Fibroblast of peridontal ligament (primary cell): ENCODE measurements at regions not wholly inside any gene's neighbourhood (a gene's known extent, or its start where the extent isn't known, plus 50 kb on each side); places are given as distances from the start of the nearest gene placed in this dataset.
A peak's percentile ranks its signal among the peaks of the same experiment; 100 is the strongest.

Experiments used
- DNase-seq: peaks from one replicate; pipeline ENCODE4 v3.0.0-alpha.2; 2010; ENCODE audit errors: extremely low read depth

- no peak for DNase-seq
These were observed 108.1 kb downstream of the DHX15 start for GRCh38 chr4:24476282-24476681.

DNA sequence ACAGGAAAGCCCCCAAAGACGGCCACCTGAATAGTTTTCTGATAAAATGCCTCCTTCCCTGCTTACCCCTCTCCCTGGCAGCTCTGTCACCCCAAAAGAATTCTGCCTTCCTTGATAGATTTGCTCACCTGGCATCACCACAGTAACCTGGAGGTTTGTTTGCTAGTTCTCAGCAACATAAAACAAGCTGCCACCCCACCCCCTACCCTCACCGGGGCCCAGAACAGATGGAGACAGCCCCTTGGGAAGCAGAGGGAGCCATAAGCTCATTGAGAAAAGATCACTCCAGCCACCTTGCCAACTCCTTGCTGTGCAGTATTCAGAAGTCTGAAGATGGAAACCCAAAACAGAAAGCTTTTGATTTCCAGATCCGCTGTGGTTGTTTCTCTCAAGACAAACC is 108.6 kb downstream of the DHX15 start:
- DNase-seq: no peak

DNA sequence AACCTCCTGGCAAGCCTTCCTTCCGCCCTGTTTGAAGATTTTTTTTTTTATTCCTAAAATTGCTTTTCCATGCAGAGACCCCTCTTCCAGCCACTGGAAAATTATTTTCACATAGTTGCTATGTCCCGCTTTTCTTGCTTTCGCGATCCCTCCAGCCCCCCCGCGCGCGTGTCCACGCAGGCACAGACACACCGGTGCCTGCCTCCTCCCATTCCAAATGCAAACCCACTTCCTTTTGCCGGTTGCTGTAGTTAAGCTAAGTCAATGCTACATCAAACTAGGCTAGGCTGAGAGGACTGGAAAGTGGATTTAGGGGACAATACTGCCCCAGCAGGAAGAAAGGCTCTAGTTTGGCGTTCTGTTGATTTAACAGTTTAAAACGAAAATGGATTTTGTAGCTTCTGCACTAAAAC is 111.0 kb downstream of the DHX15 start:
- peak; percentile 52 for DNase-seq

DNA sequence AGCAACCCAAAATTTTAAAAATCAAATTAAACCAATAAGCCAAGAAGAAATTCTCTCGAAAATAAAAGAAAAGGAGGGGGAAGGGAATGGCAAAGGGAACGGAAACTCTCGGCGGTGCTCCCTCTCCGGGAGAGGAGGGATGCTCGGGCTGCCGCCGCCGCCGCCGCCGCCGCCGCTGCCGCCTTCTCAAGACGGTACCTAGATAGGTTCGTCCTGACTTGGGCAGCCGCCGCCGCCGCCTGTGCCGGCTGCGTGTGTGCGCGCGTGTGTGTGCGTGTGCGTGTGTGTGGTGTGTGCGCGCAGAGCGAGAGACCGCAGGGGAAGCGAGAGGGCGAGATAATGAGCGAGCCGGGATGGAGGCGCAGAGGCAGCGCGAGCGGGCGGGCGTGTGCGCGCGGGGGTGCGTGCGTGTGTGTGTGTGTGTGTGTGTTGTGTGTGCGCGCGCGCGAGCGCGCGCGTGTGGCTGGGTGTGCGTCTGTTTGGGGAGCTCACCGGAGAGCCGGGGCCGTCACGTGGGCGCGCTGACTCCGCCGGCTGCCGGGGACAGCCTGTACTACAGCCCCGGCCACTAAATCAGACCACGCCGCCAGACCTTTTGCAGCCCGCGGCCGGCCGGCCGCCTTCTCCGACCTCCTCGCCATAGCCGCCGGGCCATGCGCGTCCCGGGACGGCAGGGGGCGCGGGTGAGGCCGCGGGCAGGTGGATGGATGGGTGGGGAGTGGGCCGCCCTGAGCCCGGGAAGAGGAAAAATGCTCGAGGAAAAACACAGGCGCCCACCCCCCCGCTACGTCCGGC is 111.6 kb downstream of the DHX15 start:
- DNase-seq: peak; percentile 60

DNA sequence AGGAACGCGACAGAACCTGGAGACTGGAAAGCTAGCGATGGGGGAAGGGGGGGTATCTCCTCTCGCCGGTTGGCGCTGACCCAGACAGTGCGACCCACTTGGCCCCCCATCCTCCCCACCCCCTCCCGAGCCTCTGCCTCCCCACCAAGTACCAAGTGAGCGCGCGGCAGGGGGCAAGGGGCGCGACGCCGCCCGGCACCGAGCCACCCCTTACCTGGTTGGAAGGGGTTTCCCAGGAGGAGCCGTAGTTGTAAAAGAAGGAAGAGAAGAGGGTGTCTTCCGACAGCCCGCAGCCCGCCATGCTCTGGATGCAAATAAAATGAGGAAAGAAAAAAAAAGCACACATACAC is 112.2 kb downstream of the DHX15 start:
- no peak for DNase-seq

- DNase-seq: no peak
These were observed 112.7 kb downstream of the DHX15 start for GRCh38 chr4:24471486-24472160.

DNA sequence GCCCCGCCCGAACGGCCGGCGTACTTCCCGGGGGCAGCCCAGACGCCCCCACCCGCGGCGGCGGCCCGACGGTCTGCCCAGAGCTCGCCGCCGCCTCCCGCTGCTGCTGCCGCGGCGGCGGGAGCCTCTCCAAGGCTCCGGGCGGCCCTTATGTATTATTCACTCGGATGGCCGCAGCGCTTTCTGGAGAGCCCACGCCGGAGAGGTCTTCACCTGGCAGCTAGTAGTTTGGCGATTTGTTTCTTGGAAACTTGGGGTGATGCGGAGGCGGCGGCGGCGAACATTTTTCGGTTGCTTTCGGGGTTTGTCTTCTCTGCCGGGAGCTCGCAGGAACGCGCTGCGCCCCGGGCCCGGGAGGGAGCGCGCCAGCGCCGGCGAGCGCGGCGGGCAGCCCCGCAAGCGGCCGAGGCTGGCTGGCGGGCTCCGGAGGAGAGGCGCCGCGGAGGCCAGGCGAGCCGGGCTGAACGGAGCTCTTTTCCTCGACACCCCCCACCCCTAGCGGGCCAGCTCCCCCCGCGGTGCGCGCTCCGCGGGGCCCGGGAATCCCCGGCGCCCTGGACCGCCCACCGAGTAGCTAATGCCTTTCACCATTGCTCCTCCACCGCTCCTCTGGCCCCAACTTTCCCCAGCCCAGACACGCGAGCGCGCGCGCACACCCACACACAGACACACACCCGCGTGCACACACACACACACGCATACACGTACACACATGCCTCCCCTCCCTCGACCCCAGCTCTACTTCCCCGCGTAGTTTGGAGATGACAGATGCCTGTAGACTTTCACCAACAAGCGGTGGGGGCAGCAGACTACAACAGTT is 113.5 kb downstream of the DHX15 start:
- DNase-seq: peak; percentile 40

- no peak for DNase-seq
These were observed 116.3 kb downstream of the DHX15 start for GRCh38 chr4:24468071-24468470.

DNA sequence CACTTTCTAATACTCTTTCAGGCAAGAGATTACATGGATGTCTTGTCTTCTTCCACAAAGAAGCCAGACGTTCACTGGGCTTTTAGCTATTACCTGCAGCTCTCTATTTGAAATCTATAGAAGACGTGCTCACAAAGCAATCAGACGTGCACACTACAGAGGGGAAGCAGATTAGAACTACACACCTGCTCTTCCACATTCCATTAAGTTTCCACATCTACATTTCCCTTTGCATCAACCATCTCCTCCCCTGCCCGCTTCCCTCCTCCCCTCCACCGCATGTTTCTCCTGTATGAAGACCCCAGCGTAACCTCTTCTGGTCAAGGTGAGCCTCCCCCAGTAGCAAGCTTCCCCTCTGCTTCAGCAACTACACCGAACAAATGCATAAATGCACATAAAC is 119.8 kb downstream of the DHX15 start:
- no peak for DNase-seq

GRCh38 chr4:24456431-24456830 is 127.9 kb downstream of the DHX15 start:
- no peak for DNase-seq

- no peak for DNase-seq
These were observed 130.4 kb downstream of the DHX15 start for GRCh38 chr4:24453951-24454350.

DNA sequence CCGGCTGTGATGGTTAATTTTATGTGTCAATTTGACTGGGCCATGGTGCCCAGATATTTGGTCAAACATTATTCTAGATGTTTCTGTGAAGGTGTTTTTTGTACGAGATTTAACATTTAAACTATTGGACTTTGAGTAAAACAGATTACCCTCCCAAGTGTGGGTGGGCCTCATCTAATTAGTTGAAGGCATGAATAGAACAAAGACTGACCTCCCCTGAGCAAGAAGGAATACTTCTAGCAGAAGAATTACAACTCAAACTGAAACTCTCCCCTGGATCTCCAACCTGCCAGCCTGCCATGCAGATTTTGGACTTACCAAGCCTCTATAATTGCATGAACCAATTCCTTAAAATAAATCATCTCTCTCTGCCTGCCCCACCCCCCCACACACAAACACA is 132.5 kb downstream of the DHX15 start:
- DNase-seq: no peak

- DNase-seq: no peak
These were observed 141.2 kb downstream of the DHX15 start for GRCh38 chr4:24443200-24443599.

DNA sequence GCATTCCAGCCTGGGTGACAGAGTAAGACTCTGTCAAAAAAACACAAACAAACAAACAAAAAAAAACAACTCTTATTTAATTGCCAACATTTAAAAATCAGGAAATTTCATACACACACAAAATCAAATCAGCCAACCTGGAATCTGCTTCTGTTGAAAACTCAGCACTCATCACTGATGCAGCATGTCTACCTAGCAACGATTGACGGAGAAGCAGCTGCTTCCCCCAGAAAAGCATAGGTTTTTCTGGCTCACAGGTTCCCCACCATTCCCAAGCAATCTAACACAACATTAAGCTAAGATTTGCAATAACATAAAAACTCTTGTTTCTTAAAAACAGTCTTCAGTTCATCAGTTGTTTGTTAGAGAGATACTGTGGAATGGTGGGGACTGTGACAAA is 143.6 kb downstream of the DHX15 start:
- DNase-seq: no peak

DNA sequence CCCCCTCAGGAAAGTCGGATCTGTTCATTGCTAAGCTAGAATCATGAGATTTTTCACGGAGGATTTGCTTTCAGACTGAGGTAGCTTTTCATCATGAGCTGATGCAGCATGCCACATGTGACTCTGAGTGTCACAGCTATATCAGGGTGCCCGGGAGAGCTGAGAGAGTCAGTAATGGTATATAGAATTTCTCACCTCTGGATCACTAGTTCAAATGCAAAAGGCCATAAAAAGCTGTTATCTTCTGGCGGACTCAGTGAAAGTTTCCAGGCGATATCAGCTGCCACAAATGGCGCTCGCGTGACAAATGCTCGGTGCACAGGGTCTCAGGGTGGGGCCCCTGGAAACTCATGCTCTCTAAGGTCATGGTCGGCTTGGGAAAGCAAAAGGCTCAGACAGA is 150.1 kb downstream of the DHX15 start:
- no peak for DNase-seq

GRCh38 chr4:24433515-24434214 is 150.7 kb downstream of the DHX15 start:
- DNase-seq: no peak

DNA sequence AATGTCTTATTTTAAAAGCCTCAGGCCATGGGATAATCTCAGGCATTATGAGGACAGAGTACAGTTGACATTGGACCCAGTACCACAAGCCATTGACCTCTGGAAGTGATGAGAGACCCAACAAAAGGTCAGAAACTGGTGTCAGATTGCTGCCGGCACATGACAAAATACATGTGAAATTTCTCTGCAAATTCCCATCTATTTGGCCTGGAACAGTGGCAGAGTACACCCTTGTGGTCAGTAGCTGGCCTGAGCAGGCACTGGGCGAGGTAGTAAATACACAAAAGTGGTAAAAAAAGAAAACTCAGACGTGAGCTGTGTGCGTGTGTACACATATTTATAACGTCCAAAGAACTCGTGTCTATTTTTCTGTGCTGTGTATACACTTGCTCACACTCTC is 155.5 kb downstream of the DHX15 start:
- DNase-seq: no peak

DNA sequence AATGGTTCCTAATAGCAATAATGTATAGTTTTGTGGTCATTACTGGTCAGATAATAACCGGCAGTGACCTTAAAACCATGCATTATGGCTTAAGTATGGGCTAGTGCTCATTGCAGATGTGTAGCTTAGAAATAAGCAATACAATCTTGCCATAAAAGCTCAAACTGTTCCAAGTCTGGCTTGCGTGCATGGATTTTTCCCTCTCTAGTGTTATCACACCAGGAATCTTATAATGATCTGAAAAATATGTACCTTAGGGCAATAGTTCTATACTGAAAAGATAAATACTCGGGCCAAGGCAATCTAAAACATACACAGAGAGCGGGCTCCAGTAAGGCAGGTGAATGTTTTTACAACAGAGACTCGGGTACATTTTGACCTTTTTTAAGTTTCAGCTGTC is 157.8 kb downstream of the DHX15 start:
- no peak for DNase-seq

DNA sequence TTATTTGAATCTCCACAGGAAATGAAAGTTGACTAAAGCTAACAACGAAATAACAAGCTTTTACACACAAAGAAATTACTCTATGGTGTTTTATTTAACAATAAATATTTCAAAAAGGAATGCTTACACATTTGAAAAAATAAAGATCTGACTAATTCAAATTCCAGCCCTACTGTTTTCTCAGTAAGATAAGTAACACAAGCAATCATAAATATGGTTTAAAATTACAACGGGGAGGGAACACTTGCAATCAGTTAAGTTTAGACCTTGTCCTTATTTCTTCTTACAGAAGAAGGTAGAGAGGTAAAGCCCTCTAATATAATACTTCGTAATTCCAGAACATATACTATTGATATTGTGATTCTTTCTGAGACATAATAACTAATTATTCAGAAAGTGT is 158.5 kb downstream of the DHX15 start:
- DNase-seq: no peak

GRCh38 chr4:24423670-24424069 is 160.7 kb downstream of the DHX15 start:
- DNase-seq: no peak

GRCh38 chr4:24422644-24423043 is 161.7 kb downstream of the DHX15 start:
- no peak for DNase-seq
